Parathyroid adenoma (tissue), 2 donors: ENCODE measurements at regions not wholly inside any gene's neighbourhood (a gene's known extent, or its start where the extent isn't known, plus 50 kb on each side); places are given as distances from the start of the nearest gene placed in this dataset.

Source experiments
- H2AFZ ChIP-seq: fragments of 300-600 bp; sonication (generic); one replicate; pipeline ENCODE4 v1.7.0; 2017; ENCODE audit warnings: antibody characterized with exemption, mild to moderate bottlenecking
- H3K27ac ChIP-seq: fragments of 300-600 bp; sonication (generic); one replicate; pipeline ENCODE4 v1.7.0; 2017
- H3K27me3 ChIP-seq: fragments of 300-600 bp; sonication (generic); one replicate; pipeline ENCODE4 v1.7.0; 2017; ENCODE audit warnings: low read length; ENCODE audit not compliant: control insufficient read depth, insufficient read depth
- H3K36me3 ChIP-seq: fragments of 300-600 bp; sonication (generic); one replicate; pipeline ENCODE4 v1.7.0; 2017; ENCODE audit warnings: low read length; ENCODE audit not compliant: control insufficient read depth, insufficient read depth
- H3K4me1 ChIP-seq: fragments of 300-600 bp; sonication (generic); one replicate; pipeline ENCODE4 v1.7.0; 2017; ENCODE audit warnings: control low read depth
- H3K4me2 ChIP-seq: fragments of 300-600 bp; sonication (generic); one replicate; pipeline ENCODE4 v1.7.0; 2017; ENCODE audit warnings: low read length
- H3K4me3 ChIP-seq: fragments of 300-600 bp; sonication (generic); one replicate; pipeline ENCODE4 v1.7.0; 2017; ENCODE audit warnings: low read depth, low read length
- H3K79me2 ChIP-seq: fragments of 300-600 bp; sonication (generic); one replicate; pipeline ENCODE4 v1.7.0; 2017; ENCODE audit warnings: control low read depth
- H3K9ac ChIP-seq: fragments of 300-600 bp; sonication (generic); one replicate; pipeline ENCODE4 v1.7.0; 2017; ENCODE audit warnings: mild to moderate bottlenecking
- H3K9me3 ChIP-seq: fragments of 300-600 bp; sonication (generic); one replicate; pipeline ENCODE4 v1.7.0; 2017; ENCODE audit warnings: low read length; ENCODE audit not compliant: control insufficient read depth
- CTCF ChIP-seq: fragments of 300-600 bp; sonication (generic); IDR thresholded peaks from one replicate; pipeline ENCODE4 v1.7.0; 2017; ENCODE audit warnings: antibody characterized with exemption, mild to moderate bottlenecking
- donor health status: primary hyperparathyroidism.

GRCh38 chr1:90486134-90486824 lies 230.8 kb downstream of the BARHL2 start:
- no peaks in the 10 kb centered on the region for H3K27me3 ChIP-seq
- no peaks in the 10 kb centered on the region for H3K79me2 ChIP-seq
- no peaks in the 10 kb centered on the region for H3K9me3 ChIP-seq
- H3K36me3 ChIP-seq, result no peaks in the 10 kb centered on the region
- no peak overlapping the region for H3K4me2 ChIP-seq
- no peak overlapping the region for H3K27ac ChIP-seq
- no peak for TF ChIP-seq CTCF
- H3K4me1 ChIP-seq, result no peaks in the 10 kb centered on the region
- no peak overlapping the region for H2AFZ ChIP-seq
- H3K4me3 ChIP-seq, result no peak overlapping the region
- no peak overlapping the region for H3K9ac ChIP-seq

GRCh38 chr1:90480271-90480835 lies 236.7 kb downstream of the BARHL2 start:
- H3K4me1 ChIP-seq, result no peaks in the 10 kb centered on the region
- no peak overlapping the region for H3K4me3 ChIP-seq
- H3K36me3 ChIP-seq, result no peaks in the 10 kb centered on the region
- H3K9ac ChIP-seq, result no peak overlapping the region
- H3K79me2 ChIP-seq, result no peaks in the 10 kb centered on the region
- H3K9me3 ChIP-seq, result no peaks in the 10 kb centered on the region
- TF ChIP-seq CTCF, result no peak
- H3K4me2 ChIP-seq, result no peak overlapping the region
- H2AFZ ChIP-seq, result no peak overlapping the region
- H3K27me3 ChIP-seq, result no peaks in the 10 kb centered on the region
- no peak overlapping the region for H3K27ac ChIP-seq

- Histone ChIP-seq H3K4me2 (no peak overlapping the region), H3K4me1 (no peaks in the 10 kb centered on the region), H3K27me3 (no peaks in the 10 kb centered on the region), H3K27ac (no peak overlapping the region), H2AFZ (no peak overlapping the region), H3K9me3 (no peaks in the 10 kb centered on the region), H3K36me3 (no peaks in the 10 kb centered on the region), H3K4me3 (no peak overlapping the region), H3K79me2 (no peaks in the 10 kb centered on the region), H3K9ac (no peak overlapping the region)
- no peak for TF ChIP-seq CTCF
Observed at GRCh38 chr1:90476994-90477393, 240.1 kb downstream of the BARHL2 start.

- Histone ChIP-seq H2AFZ (no peak overlapping the region), H3K9ac (no peak overlapping the region), H3K79me2 (no peaks in the 10 kb centered on the region), H3K4me2 (no peak overlapping the region), H3K27ac (no peak overlapping the region), H3K27me3 (no peaks in the 10 kb centered on the region), H3K4me3 (no peak overlapping the region), H3K36me3 (no peaks in the 10 kb centered on the region), H3K4me1 (no peaks in the 10 kb centered on the region), H3K9me3 (no peaks in the 10 kb centered on the region)
- no peak for TF ChIP-seq CTCF
Observed at GRCh38 chr1:90476411-90476810, 240.7 kb downstream of the BARHL2 start.

- no peak overlapping the region for H2AFZ ChIP-seq
- no peaks in the 10 kb centered on the region for H3K4me1 ChIP-seq
- no peak overlapping the region for H3K27ac ChIP-seq
- no peaks in the 10 kb centered on the region for H3K79me2 ChIP-seq
- H3K27me3 ChIP-seq, result no peaks in the 10 kb centered on the region
- H3K9ac ChIP-seq, result no peak overlapping the region
- H3K36me3 ChIP-seq, result no peaks in the 10 kb centered on the region
- H3K4me3 ChIP-seq, result no peak overlapping the region
- H3K9me3 ChIP-seq, result no peaks in the 10 kb centered on the region
- no peak for TF ChIP-seq CTCF
- H3K4me2 ChIP-seq, result no peak overlapping the region
Observed at GRCh38 chr1:90475631-90476030, 241.5 kb downstream of the BARHL2 start.
